Progenitor cell of endocrine pancreas (in vitro differentiated cells): ENCODE measurements at regions not wholly inside any gene's neighbourhood (a gene's known extent, or its start where the extent isn't known, plus 50 kb on each side); places are given as distances from the start of the nearest gene placed in this dataset.
"Not testable (repeated sequence)": the region's sequence is repeated elsewhere in the genome, so short reads cannot be mapped to it uniquely, and the experiment has no call there.

Source experiments
- DNase-seq: peaks from one replicate; pipeline ENCODE4 v3.0.0; 2021; ENCODE audit warnings: low spot score; ENCODE audit not compliant: unreplicated experiment
- H3K27ac Mint-ChIP-seq: 2 replicates; pipeline ENCODE4 v1.8.0; 2021; ENCODE audit warnings: mild to moderate bottlenecking, moderate library complexity, mixed read lengths
- H3K27me3 Mint-ChIP-seq: 2 replicates; pipeline ENCODE4 v1.8.0; 2021; ENCODE audit warnings: mixed read lengths
- H3K36me3 Mint-ChIP-seq: 2 replicates; pipeline ENCODE4 v1.8.0; 2022; ENCODE audit warnings: mixed read lengths; ENCODE audit not compliant: insufficient read depth
- H3K4me1 Mint-ChIP-seq: 2 replicates; pipeline ENCODE4 v1.8.0; 2021; ENCODE audit warnings: low read depth, mixed read lengths
- H3K4me3 Mint-ChIP-seq: 2 replicates; pipeline ENCODE4 v1.8.0; 2021; ENCODE audit warnings: low read depth, mild to moderate bottlenecking, moderate library complexity, mixed read lengths
- H3K9me3 Mint-ChIP-seq: 2 replicates; pipeline ENCODE4 v1.8.0; 2021; ENCODE audit warnings: low read depth, mixed read lengths
- CTCF ChIP-seq: fragments of 200-600 bp; sonication (generic); IDR thresholded peaks from one replicate; pipeline ENCODE4 v1.5.0; 2021; ENCODE audit warnings: antibody characterized with exemption, mild to moderate bottlenecking; ENCODE audit not compliant: unreplicated experiment

- H3K4me1 Mint-ChIP-seq, result peaks cover 26% of the 10 kb centered on the region
- peaks cover 20% of the 10 kb centered on the region for H3K27me3 Mint-ChIP-seq
- TF ChIP-seq CTCF, result no peak
- no peaks in the 10 kb centered on the region for H3K9me3 Mint-ChIP-seq
- no peak overlapping the region for H3K27ac Mint-ChIP-seq
- no peaks in the 10 kb centered on the region for H3K36me3 Mint-ChIP-seq
- DNase-seq, result no peak
- H3K4me3 Mint-ChIP-seq, result no peak overlapping the region
These were observed 250.8 kb downstream of the FOXD2 start for GRCh38 chr1:47688461-47689296.

- no peak for TF ChIP-seq CTCF
- Mint-ChIP-seq H3K27ac (no peak overlapping the region), H3K36me3 (no peaks in the 10 kb centered on the region), H3K4me3 (no peak overlapping the region), H3K9me3 (no peaks in the 10 kb centered on the region), H3K4me1 (peaks cover 25% of the 10 kb centered on the region), H3K27me3 (peaks cover 14% of the 10 kb centered on the region)
- DNase-seq, result no peak
These were observed 252.1 kb downstream of the FOXD2 start for GRCh38 chr1:47689894-47690293.

GRCh38 chr1:47690341-47691250 is 252.8 kb downstream of the FOXD2 start:
- TF ChIP-seq CTCF, result no peak
- peaks cover 23% of the 10 kb centered on the region for H3K4me1 Mint-ChIP-seq
- no peak for DNase-seq
- no peaks in the 10 kb centered on the region for H3K9me3 Mint-ChIP-seq
- H3K4me3 Mint-ChIP-seq, result no peak overlapping the region
- H3K36me3 Mint-ChIP-seq, result no peaks in the 10 kb centered on the region
- H3K27ac Mint-ChIP-seq, result no peak overlapping the region
- H3K27me3 Mint-ChIP-seq, result peaks cover 14% of the 10 kb centered on the region

- H3K27ac Mint-ChIP-seq, H3K9me3 Mint-ChIP-seq, H3K4me3 Mint-ChIP-seq, H3K36me3 Mint-ChIP-seq, DNase-seq: not testable (repeated sequence)
- H3K4me1 Mint-ChIP-seq, result peaks cover 19% of the 10 kb centered on the region
- peaks cover 14% of the 10 kb centered on the region for H3K27me3 Mint-ChIP-seq
These were observed 253.4 kb downstream of the FOXD2 start for GRCh38 chr1:47691293-47691692.

- H3K27ac Mint-ChIP-seq, result no peak overlapping the region
- H3K4me3 Mint-ChIP-seq, result no peak overlapping the region
- H3K9me3 Mint-ChIP-seq, result no peaks in the 10 kb centered on the region
- peaks cover 14% of the 10 kb centered on the region for H3K27me3 Mint-ChIP-seq
- H3K36me3 Mint-ChIP-seq, result no peaks in the 10 kb centered on the region
- peaks cover 17% of the 10 kb centered on the region for H3K4me1 Mint-ChIP-seq
- no peak for DNase-seq
- no peak for TF ChIP-seq CTCF
These were observed 254.4 kb downstream of the FOXD2 start for GRCh38 chr1:47692196-47692595.
